ENCODE measurements at regions not wholly inside any gene's neighbourhood (a gene's known extent, or its start where the extent isn't known, plus 50 kb on each side); places are given as distances from the start of the nearest gene placed in this dataset.

GRCh38 chr4:23162275-23162674 is 469.5 kb downstream of the GBA3 start:
- no peak for TF ChIP-seq EZH2phosphoT487 (IDR thresholded peaks at IDR 0.05; ENCODE audit: borderline replicate concordance, low read length)
- no peak for TF ChIP-seq CTCF (IDR thresholded peaks at IDR 0.05; ENCODE audit: low read depth, low read length, poor library complexity, severe bottlenecking)
- H3K9me2 ChIP-seq (replicated peaks; ENCODE audit: control insufficient read depth, low read length): no peaks in the 10 kb centered on the region
- no peak overlapping the region for H3K4me2 ChIP-seq (ENCODE audit: low read length)
- no peaks in the 10 kb centered on the region for H3K36me3 ChIP-seq (ENCODE audit: control insufficient read depth, low read length)
- no peaks in the 10 kb centered on the region for H3K27me3 ChIP-seq (ENCODE audit: control insufficient read depth, low read length)
- H3K27ac ChIP-seq (ENCODE audit: low read depth, low read length): no peak overlapping the region
- no peak overlapping the region for H3K4me3 ChIP-seq (ENCODE audit: low read length)
- H3K9me3 ChIP-seq (ENCODE audit: control insufficient read depth, insufficient read depth, low read length): no peaks in the 10 kb centered on the region
- H3K4me1 ChIP-seq (ENCODE audit: control insufficient read depth, low read length): no peaks in the 10 kb centered on the region
- no peaks in the 10 kb centered on the region for H3F3A ChIP-seq (ENCODE audit: control insufficient read depth, insufficient read depth)
- H3K79me2 ChIP-seq (ENCODE audit: control insufficient read depth, low read length): no peaks in the 10 kb centered on the region
- no peaks in the 10 kb centered on the region for H4K20me1 ChIP-seq (ENCODE audit: control insufficient read depth, insufficient read depth, low read depth, low read length)

GRCh38 chr4:23161787-23162186 is 469.1 kb downstream of the GBA3 start:
- Histone ChIP-seq H3F3A (ENCODE audit: control insufficient read depth, insufficient read depth) (no peaks in the 10 kb centered on the region), H3K9me2 (replicated peaks; ENCODE audit: control insufficient read depth, low read length) (no peaks in the 10 kb centered on the region), H3K27me3 (ENCODE audit: control insufficient read depth, low read length) (no peaks in the 10 kb centered on the region), H3K9me3 (ENCODE audit: control insufficient read depth, insufficient read depth, low read length) (no peaks in the 10 kb centered on the region), H3K4me3 (ENCODE audit: low read length) (no peak overlapping the region), H3K27ac (ENCODE audit: low read depth, low read length) (no peak overlapping the region), H3K36me3 (ENCODE audit: control insufficient read depth, low read length) (no peaks in the 10 kb centered on the region), H3K4me1 (ENCODE audit: control insufficient read depth, low read length) (no peaks in the 10 kb centered on the region), H3K4me2 (ENCODE audit: low read length) (no peak overlapping the region), H3K79me2 (ENCODE audit: control insufficient read depth, low read length) (no peaks in the 10 kb centered on the region), H4K20me1 (ENCODE audit: control insufficient read depth, insufficient read depth, low read depth, low read length) (no peaks in the 10 kb centered on the region)
- TF ChIP-seq CTCF (IDR thresholded peaks at IDR 0.05; ENCODE audit: low read depth, low read length, poor library complexity, severe bottlenecking) (no peak), EZH2phosphoT487 (IDR thresholded peaks at IDR 0.05; ENCODE audit: borderline replicate concordance, low read length) (no peak)

DNA sequence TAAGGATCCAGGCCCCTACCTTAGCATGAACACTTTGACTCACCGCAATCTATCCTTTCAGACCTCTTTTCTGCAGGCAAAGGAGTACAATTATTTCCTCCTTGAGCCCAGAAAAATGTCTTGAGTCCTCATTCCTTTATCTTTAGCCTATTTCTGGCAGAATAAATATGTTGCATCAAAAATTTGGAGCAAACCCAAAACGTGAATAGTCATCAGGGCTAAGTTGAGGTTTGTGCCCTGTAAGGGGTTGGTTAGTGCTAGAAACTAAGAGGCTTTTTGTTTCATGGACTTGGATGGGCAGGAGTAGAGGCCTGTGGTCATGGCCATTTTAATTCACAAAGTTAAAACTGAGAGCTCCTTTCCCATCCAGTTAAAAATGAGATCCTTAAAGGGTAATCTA is 460.3 kb downstream of the GBA3 start:
- Histone ChIP-seq H3K4me2 (ENCODE audit: low read length) (no peak overlapping the region), H4K20me1 (ENCODE audit: control insufficient read depth, insufficient read depth, low read depth, low read length) (no peaks in the 10 kb centered on the region), H3F3A (ENCODE audit: control insufficient read depth, insufficient read depth) (no peaks in the 10 kb centered on the region), H3K4me1 (ENCODE audit: control insufficient read depth, low read length) (no peaks in the 10 kb centered on the region), H3K27me3 (ENCODE audit: control insufficient read depth, low read length) (no peaks in the 10 kb centered on the region), H3K9me2 (replicated peaks; ENCODE audit: control insufficient read depth, low read length) (no peaks in the 10 kb centered on the region), H3K36me3 (ENCODE audit: control insufficient read depth, low read length) (no peaks in the 10 kb centered on the region), H3K79me2 (ENCODE audit: control insufficient read depth, low read length) (no peaks in the 10 kb centered on the region), H3K9me3 (ENCODE audit: control insufficient read depth, insufficient read depth, low read length) (no peaks in the 10 kb centered on the region), H3K4me3 (ENCODE audit: low read length) (no peak overlapping the region), H3K27ac (ENCODE audit: low read depth, low read length) (no peak overlapping the region)
- TF ChIP-seq CTCF (IDR thresholded peaks at IDR 0.05; ENCODE audit: low read depth, low read length, poor library complexity, severe bottlenecking) (no peak), EZH2phosphoT487 (IDR thresholded peaks at IDR 0.05; ENCODE audit: borderline replicate concordance, low read length) (no peak)

DNA sequence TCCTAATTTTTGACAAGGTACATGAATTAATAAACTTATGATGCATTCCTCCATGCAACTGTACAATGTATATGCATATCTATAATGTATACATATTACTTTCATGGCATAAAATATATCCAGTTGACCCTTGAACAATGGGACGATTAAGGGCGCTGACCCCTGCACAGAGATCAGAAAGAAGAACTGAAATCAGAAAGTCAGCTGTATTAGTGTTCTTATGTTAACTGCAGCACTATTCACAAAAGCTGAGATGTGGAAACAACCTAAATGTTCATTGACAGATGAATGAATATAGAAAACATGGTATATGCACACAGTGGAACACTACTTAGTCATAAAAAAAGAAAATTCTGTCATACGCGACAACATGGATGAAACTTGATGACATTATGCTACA is 457.1 kb downstream of the GBA3 start:
- H3K4me2 ChIP-seq (ENCODE audit: low read length): no peak overlapping the region
- no peak for TF ChIP-seq CTCF (IDR thresholded peaks at IDR 0.05; ENCODE audit: low read depth, low read length, poor library complexity, severe bottlenecking)
- TF ChIP-seq EZH2phosphoT487 (IDR thresholded peaks at IDR 0.05; ENCODE audit: borderline replicate concordance, low read length): no peak

More for the DNA sequence above, 457.1 kb downstream of the GBA3 start:
- H3K9me3 ChIP-seq (ENCODE audit: control insufficient read depth, insufficient read depth, low read length): no peaks in the 10 kb centered on the region
- H3K36me3 ChIP-seq (ENCODE audit: control insufficient read depth, low read length): no peaks in the 10 kb centered on the region
- no peak overlapping the region for H3K27ac ChIP-seq (ENCODE audit: low read depth, low read length)
- H3F3A ChIP-seq (ENCODE audit: control insufficient read depth, insufficient read depth): no peaks in the 10 kb centered on the region
- H3K4me3 ChIP-seq (ENCODE audit: low read length): no peak overlapping the region
- no peaks in the 10 kb centered on the region for H4K20me1 ChIP-seq (ENCODE audit: control insufficient read depth, insufficient read depth, low read depth, low read length)
- H3K9me2 ChIP-seq (replicated peaks; ENCODE audit: control insufficient read depth, low read length): no peaks in the 10 kb centered on the region
- no peaks in the 10 kb centered on the region for H3K4me1 ChIP-seq (ENCODE audit: control insufficient read depth, low read length)
- H3K79me2 ChIP-seq (ENCODE audit: control insufficient read depth, low read length): no peaks in the 10 kb centered on the region
- no peaks in the 10 kb centered on the region for H3K27me3 ChIP-seq (ENCODE audit: control insufficient read depth, low read length)
